HG02938 (cell line): ENCODE measurements at regions not wholly inside any gene's neighbourhood (a gene's known extent, or its start where the extent isn't known, plus 50 kb on each side); places are given as distances from the start of the nearest gene placed in this dataset.

Experiments
- ATAC-seq: cut with Tn5 transposase; IDR thresholded peaks from one replicate; pipeline ENCODE4 v1.9.1; 2021; ENCODE audit warnings: mild to moderate bottlenecking, moderate library complexity; ENCODE audit not compliant: unreplicated experiment

DNA sequence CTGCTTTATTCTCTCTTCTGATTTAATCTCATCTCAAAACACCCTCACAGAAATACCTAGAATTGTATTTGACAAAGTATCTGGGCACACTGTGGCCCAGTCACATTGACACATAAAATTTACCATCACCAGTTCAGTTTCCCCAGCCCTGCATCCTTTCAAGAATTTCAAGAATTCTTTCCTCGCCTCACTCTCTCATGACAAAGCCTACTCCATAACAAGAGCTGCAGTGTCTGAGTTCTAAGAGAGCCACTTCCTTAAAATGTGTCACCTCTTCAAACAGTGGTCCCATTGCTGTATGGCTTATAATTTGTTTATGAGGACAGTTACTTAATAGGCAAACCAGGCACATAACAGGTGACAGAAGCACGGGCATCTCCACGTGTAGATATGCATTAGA lies 90.9 kb upstream of the STK39 start:
- ATAC-seq, result no peak

DNA sequence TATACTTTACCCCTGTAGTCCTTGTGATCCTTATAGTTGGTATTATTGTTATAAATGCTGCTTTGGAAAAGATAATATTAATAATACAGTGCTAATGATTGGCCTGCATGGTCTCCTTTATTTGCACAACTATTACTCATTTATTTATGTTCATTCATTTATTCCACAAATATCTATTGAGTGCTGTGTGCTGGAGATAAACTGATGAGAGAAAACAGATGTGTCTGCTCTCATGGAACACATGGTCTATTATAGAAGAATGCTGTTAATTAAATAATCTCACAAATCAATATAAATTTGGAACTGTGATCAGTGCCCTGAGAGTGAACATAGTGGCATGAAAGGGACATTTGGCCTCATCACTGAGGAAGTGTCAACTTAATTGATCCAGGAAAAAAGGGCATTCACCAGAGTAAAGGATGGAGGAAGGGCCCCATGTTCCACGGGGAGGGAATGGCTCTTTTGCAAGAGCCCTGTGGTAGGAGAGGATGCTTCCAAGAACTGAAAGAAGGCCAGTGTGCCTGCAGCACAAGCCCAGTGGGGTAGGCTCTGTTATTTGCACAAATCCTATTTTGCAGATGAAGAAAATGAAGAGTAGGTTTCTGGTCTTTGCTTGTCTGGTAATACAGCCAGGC lies 91.5 kb upstream of the STK39 start:
- ATAC-seq, result no peak

DNA sequence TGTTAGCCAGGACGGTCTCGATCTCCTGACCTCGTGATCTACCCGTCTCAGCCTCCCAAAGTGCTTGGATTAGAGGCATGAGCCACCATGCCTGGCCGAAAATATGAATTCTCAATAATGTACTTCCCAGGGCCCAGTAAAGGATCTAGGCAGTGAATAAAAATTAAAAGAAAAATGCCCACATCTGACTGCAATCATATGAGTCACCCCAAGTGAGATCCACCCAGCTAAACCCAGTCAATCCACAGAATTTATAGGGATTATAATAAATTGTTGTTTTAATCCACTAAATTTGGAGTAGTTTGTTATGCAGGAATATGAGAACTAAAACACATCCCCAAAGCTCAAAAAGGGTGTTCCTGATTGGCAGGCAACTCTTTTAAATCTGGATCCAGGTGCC lies 93.5 kb upstream of the STK39 start:
- no peak for ATAC-seq

DNA sequence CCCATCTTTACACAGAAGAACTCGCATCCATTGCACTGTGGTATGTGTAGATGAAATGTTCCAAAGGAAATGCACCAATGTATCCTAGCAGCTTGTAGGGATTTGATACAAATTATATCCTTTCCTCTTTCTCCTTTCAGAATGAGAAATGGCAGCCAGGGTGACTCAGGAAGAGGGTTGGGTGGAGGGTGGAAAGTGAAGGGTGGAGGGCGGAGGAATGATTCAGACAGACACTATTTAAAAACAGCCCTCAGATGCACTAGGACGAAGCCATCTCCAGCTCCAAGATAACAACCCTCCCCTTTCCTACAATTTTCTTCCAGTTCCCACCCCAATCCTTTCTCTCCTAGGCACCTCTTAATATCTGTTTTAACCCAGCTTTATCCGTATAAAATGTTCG lies 96.2 kb upstream of the STK39 start:
- ATAC-seq, result no peak

DNA sequence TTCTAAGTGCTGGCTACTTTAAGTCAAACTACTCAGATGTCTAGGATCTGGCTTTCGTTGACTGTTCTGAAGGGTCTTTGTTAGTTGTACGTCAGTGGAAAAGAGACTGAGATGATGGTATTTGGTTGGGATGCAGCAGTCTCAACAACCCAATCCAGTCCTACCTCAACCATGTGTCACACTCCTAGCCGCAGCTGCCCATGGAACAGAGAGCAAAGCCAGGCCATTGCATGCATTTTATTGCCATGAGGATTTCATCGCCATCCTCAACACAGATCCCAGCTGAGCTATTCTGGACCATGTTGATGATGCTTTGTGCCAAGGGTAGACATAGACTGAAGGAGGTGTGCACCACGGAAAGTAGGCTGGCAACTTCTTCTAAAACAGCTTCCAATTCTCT lies 97.3 kb upstream of the STK39 start:
- ATAC-seq, result no peak

DNA sequence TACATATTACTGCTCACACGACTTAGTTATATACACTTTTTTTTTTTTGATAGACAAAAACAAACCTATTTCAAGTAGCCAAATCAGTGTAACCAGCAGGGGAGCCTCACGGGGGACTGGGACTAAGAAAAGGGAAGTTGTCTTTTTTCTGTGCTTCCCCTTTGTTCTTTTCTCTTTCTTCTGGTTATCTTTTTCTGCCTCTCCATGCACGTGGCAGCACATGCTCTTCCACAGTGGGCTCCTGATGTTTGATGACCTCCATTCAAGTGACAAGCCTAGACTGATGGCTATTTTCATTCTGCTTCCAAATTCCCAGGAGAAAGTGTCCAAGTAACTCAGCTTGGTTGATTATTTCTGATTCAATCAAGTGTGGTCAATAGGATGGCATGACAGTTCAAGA lies 98.2 kb upstream of the STK39 start:
- ATAC-seq, result no peak

DNA sequence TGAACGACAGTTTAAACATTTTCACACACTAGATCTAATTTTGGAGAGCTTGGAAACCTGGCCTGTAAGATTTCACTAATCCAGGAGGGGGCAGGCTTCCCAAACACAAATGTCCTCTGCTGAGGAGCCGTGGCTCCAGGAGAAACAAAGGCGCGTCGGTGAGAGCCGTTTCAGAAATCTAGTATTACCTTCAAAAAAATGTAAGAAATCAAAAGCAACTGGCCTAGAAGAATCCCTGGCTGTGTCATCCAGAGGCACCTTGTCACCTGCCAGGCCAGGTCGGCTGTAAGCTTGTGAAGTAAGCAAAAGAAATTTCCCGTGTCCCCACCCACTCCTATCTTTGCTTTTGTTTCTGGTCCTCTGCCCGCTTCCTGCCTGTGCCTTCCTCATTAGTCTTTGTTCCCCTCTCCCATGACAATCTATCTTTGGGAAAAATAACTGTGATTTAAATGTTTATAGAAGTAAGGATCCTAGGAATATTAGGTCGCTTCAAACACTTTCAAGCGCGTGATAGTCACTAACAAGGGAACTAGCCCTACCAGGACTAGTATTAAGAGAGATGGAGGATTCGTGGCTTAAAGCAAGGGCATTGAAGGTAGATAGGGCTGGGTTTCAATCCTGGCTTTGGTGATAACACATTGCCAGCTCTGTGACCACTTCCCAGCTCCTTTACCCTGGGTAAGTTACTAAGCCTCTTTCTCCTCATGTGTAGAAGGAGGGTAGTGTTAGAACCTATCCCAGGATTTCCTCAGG lies 99.5 kb upstream of the STK39 start:
- ATAC-seq, result peak; percentile 73

DNA sequence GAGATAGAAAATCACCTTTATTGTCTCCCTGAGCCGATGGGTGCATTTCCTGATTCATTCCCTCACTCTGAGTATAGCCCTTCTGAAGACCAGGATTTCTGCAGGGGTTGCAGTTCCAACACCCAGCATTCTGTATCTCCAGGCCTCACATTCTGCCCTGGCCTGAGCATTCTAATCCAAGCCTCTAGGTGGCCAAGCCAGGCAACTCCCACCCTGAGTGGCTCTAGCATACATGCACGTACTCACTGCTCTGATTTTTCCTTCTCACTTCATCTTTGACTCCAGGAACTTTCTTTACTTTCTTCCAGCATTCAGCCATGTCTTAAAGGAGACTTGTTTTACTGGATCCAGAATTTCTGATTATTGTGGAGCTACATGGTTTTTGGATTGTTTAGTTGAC lies 100.7 kb upstream of the STK39 start:
- ATAC-seq, result peak; percentile 61

DNA sequence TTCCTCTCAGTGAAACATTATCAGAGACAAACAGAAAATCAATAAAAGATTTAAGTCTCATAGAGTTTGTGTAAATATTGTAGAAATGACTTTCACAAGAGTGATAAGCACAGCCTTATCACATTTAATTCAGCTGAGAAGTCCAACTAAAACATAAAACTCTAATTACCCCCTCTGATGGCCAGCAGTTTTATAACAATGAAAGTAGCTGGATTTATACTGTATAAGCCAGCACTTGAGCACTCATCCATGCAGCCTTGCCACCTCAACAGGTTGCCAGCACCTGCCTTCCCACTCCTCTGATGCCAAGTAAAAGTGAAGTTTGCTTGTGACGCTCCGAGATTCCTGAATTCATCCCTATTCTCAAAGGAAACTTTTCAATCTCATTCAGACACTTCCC lies 103.0 kb upstream of the STK39 start:
- no peak for ATAC-seq

DNA sequence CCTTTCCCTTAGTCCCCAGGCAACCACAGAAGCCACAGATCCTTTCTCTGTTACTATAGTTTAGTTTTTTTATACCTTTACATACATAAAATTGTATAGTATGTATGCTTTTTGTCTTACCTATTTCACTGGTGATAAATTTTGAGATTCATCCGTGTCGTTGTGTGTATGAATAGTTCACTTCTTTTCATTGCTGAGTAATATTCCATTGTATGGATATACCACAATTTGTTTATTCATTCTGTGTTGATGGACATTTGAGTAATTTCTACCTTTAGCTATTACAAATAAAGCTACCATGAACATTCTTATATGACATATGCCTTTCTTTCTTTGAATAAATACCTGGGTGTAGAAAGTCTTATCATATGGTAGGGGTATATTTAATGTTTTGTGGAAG lies 102.8 kb upstream of the CERS6 start:
- no peak for ATAC-seq

DNA sequence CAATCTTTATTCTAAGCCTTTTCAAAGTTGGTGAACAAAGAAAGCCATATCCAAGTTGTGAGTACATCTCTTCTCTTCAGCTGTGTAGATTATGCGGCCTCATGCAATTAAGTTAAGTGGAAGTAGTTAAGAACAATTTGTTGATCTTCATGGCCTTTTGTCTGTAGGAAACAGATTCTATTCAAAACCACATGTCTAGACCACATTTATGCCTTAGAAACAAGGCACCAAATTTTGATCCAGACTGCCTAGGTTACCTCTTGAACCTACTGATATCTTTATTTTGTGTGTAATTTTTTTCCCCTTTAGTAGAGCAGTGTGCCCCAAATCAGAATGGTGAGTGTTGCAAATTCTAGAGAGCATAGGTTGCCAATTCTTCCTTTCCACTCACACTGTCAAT lies 101.6 kb upstream of the CERS6 start:
- ATAC-seq, result no peak

DNA sequence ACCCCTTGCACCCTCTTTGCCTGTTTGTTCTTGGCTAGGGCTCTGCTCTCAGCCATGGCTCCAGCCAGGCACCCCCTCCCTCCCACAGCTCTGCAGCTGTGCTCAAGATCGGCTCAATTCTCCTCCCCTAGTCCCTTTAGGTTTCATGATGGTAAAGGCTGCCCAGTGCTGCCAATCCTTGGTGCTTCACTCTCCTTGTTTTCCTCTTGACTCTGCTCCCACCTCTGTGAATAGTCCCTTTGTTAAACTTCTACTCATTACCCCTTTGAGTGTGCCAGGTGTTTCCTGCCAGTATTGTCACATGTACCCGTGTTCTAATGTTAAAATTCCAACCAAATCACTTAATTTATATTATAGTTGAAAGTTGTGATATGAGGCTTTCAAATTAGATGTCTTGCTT lies 101.0 kb upstream of the CERS6 start:
- ATAC-seq, result no peak

DNA sequence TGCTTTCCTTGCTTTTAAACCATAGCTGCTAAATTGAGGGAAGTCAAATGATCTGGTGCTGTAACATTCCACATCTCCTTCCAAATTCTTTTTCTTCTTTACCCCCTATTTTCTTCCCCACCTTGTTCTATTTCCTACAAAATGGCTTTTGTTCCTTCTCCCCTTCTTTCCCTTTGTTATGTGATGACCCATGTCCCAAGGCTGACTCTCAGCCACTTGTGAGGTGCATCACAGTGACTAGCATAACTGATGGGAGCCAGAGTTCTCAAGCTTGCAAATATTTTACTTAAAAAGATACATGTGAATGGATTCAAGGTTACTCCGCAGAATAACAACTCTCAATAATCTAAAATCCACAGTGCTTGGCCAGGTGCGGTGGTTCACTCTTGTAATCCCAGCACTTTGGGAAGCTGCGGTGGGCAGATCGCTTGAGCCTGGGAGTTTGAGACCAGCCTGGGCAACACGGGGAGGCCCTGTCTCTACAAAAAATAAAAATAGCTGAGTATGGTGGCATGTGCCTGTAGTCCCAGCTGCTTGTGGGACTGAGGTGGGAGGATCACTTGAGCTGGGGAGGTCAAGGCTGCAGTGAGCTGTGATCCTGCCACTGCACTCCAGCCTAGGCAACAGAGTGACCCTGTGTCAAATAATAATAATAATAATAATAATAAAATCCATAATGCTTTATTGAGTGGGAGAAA lies 100.1 kb upstream of the CERS6 start:
- no peak for ATAC-seq

DNA sequence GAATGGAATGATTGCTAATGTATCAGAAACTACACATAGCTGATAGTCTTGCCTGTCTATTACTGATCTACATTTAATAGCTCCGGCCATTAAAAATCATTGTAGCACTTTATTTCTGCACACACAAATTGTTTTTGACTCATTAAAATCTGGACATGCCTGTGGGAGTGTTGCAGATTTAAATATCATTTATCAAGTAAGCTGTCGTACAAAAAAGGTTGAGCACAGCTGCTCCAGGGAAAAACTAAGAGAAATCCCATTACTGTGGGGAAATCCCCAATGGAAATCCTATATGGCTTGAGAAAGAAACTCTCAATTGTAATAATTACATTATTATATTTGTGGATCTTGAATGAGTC lies 99.6 kb upstream of the CERS6 start:
- ATAC-seq, result no peak

DNA sequence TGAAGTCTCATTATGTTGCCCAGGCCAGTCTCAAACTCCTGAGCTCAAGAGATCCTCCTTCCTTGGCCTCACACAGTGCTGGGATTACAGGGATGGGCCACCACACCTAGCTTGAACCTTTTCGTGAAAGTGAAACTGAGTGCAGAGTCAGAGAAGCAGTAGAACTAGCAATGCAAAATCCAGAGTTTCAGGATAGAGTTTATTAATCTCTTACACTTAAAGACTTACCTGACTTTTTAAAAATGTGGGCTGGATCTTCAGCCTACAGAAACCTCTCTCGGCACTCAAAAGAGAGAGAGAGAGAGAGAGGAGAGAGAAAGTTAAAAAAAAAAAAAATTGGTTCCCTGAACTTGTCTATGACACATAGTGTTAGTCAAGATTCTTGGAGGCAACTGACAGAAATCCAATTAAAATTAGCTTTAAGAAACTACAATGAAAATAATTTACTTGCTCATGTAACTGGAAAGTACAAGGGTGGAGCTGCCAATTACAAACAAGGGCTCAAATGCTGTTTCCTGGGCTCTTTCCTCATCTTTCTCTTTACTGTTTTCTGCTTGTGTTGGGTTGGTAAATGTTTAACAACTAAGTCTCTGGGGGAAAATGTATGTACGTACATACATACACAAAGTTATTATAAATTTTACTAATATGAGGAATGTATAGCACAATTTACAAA lies 98.1 kb upstream of the CERS6 start:
- peak; percentile 43 for ATAC-seq

DNA sequence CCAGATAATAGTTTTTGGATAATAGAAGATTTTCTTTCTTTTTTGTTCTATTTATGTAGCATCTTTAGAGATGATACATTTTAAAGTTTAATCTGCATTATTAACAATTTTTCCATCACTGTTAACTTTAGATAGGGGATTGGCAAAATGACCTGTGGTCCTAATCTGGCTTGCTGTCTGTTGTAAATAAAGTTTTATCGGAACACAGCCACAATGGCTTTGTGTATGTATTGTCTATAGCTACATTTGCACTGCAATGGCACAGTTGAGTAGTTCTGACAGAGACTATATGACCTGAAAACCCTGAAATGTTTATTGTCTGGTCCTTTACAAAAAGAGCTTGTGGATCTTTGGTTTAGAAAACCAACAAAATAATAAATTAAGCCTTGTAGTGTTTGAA lies 97.0 kb upstream of the CERS6 start:
- ATAC-seq, result no peak

DNA sequence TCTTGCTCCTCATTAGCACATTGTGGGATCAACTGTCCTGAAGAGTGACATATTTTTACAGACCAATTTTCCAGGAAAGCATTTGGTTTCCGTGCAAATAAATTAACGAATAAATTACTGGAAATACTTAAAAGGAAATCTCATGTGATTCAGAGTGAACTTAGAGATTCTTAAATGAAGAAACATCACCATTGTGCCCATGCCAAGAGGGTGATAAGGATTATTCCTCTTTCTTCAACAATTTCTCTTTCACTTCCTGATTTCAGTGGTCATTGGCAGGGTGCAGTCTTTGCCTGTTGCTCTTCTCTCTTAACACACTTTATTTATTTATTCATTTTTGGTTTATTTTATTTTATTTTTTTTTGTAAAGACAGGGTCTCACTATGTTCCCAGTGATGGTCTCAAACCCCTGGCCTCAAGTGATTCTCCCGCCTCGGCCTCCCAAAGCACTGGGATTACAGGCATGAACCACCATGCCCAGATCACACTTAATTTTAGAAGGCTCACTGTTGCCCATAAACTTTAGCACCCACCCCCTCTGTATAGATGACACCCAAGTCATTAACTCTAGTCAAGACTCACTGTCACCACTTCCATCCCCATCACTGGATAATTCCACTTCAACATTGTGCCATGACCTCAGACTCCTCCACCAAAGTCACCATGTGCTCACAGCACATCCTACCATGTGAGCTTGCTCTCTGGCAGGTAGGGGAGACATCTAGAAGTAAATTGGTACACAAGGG lies 92.6 kb upstream of the CERS6 start:
- ATAC-seq, result peak; percentile 62

DNA sequence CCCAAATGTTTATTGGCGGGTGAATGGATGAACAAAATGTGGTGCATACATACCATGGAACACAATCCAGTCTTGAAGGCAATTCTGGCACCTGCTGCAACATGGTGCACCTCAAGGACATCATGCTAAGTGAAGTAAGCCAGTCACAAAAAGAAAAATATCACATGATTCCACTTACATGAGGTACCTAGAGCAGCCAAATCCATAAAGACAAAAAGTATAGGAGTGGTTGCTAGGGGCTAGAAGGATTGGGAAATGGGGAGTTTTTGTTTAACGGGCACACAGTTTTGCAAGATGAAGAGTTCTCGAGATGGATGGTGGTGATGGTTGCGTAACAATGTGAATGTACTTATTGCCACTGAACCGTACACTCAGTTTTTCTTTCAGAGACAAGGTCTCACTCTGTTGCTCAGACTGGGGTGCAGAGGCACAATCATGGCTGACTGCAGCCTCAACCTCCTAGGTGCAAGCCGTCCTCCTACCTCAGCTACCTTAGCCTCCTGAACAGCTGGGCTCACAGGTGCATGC lies 90.9 kb upstream of the CERS6 start:
- ATAC-seq, result no peak

DNA sequence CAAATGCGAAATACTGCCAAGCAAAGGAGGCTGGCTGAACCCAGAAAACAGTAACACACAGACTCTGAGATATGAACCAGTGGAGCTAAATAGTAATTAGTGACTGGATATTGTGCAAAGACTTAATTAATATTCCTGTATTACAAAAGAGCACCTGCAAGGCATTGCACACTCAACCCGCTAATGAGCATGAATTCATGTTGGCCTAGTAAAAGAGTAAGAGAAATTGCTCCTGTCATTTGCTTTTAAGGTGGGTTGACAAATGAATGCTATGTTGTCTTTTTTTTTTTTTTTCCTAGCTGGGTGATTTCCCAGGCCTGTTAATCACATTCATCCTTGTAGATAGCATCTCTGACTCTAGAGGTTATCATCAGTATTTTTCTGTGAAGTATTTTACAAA lies 87.0 kb upstream of the CERS6 start:
- no peak for ATAC-seq

DNA sequence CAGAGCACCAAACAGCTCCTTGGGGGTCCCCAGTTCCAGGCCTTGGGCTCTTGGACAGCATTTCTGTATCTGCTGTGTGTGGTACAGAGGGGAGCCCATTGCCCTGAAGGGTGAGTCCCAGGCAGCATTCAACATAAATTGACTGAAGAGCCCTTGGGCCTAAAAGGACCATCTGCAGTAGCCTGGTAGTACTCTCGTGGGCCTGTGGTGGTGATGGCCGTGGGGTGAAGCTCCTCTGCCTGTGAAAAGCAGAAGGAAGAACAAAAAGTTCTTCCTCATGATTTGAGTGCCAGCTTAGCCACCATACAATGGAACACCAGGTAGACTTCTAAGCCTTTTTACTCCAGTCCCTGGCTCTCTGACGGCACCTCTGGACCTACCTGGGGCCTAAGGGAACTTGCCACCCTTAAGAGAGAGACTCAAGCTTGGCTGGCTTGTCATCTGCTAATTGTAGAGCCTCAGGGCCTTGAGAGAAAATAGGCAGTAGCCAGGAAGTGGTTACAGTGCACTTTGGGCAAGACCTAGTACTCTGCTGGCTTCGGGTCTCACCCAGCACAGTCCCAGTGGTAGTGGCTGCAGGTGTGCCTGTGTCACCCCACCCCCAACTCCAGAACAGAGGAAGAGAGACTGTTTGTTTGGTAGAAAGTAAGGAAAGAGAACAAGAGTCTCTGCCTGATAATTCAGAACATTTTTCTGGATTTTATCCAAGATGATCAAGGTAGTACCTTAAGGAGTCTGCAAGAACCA lies 84.6 kb upstream of the CERS6 start:
- ATAC-seq, result peak; percentile 73
